K562 (cell line): ENCODE measurements at regions not wholly inside any gene's neighbourhood (a gene's known extent, or its start where the extent isn't known, plus 50 kb on each side); places are given as distances from the start of the nearest gene placed in this dataset.

Experiments used
- MTA3 ChIP-seq: fragments of 450-650 bp; formaldehyde crosslinking; IDR thresholded peaks from 2 replicates; pipeline ENCODE4 v1.6.1; 2017; ENCODE audit warnings: mild to moderate bottlenecking, borderline replicate concordance
- ZNF79 ChIP-seq: fragments of 250-450 bp; sonication (Bioruptor Pico); IDR thresholded peaks from 2 replicates; pipeline ENCODE4 v1.4.0; 2020; ENCODE audit warnings: low read depth, mild to moderate bottlenecking, moderate library complexity
- TF ChIP-seq, protein P1 (sequence below), 2 experiments: IDR thresholded peaks; 2 replicates each; pipeline ENCODE4 v1.6.1; 2012; ENCODE audit warnings: improper control_type of control experiment in 2 of 2, low read depth in 2 of 2, low read length in 2 of 2, borderline replicate concordance in 1 of 2
- TF ChIP-seq, protein P2 (sequence below): fragments of 200-600 bp; sonication (generic); IDR thresholded peaks from one replicate; pipeline ENCODE4 v1.6.1; 2012; ENCODE audit warnings: mild to moderate bottlenecking, low read depth, low read length, inconsistent platforms
- TF ChIP-seq, protein P3 (sequence below): fragments of 200-800 bp; sonication (Bioruptor generic); IDR thresholded peaks from 2 replicates; pipeline ENCODE4 v1.6.1; 2017; ENCODE audit warnings: missing genetic modification characterization, missing compliant biosample characterization

DNA sequence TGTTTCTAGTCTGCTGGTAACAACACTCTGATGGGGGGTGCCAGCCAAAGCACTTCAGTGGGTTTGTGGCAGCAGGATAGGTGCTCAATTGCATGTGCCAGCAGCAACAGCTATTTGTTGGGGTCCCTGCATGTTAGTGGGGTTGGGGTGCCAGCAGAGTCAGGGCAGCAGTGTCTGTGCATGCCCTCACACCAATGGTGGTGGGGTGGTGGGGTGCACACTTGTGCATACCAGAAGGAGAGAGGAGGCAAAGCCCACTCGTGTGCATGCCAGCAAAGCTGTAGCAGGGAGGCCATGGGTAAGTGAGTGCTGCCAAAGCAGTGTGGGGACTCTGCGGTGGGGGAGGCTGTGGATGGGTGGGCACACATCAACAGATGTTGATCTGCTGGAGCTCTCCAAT lies 232.2 kb downstream of the GABRG2 start (continued):
- TF ChIP-seq, protein P1, sequence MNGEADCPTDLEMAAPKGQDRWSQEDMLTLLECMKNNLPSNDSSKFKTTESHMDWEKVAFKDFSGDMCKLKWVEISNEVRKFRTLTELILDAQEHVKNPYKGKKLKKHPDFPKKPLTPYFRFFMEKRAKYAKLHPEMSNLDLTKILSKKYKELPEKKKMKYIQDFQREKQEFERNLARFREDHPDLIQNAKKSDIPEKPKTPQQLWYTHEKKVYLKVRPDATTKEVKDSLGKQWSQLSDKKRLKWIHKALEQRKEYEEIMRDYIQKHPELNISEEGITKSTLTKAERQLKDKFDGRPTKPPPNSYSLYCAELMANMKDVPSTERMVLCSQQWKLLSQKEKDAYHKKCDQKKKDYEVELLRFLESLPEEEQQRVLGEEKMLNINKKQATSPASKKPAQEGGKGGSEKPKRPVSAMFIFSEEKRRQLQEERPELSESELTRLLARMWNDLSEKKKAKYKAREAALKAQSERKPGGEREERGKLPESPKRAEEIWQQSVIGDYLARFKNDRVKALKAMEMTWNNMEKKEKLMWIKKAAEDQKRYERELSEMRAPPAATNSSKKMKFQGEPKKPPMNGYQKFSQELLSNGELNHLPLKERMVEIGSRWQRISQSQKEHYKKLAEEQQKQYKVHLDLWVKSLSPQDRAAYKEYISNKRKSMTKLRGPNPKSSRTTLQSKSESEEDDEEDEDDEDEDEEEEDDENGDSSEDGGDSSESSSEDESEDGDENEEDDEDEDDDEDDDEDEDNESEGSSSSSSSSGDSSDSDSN (IDR thresholded peaks at IDR 0.05; ENCODE audit: borderline replicate concordance in 1 of 2, low read depth in 2 of 2, low read length in 2 of 2) = no peak
- TF ChIP-seq, protein P2, sequence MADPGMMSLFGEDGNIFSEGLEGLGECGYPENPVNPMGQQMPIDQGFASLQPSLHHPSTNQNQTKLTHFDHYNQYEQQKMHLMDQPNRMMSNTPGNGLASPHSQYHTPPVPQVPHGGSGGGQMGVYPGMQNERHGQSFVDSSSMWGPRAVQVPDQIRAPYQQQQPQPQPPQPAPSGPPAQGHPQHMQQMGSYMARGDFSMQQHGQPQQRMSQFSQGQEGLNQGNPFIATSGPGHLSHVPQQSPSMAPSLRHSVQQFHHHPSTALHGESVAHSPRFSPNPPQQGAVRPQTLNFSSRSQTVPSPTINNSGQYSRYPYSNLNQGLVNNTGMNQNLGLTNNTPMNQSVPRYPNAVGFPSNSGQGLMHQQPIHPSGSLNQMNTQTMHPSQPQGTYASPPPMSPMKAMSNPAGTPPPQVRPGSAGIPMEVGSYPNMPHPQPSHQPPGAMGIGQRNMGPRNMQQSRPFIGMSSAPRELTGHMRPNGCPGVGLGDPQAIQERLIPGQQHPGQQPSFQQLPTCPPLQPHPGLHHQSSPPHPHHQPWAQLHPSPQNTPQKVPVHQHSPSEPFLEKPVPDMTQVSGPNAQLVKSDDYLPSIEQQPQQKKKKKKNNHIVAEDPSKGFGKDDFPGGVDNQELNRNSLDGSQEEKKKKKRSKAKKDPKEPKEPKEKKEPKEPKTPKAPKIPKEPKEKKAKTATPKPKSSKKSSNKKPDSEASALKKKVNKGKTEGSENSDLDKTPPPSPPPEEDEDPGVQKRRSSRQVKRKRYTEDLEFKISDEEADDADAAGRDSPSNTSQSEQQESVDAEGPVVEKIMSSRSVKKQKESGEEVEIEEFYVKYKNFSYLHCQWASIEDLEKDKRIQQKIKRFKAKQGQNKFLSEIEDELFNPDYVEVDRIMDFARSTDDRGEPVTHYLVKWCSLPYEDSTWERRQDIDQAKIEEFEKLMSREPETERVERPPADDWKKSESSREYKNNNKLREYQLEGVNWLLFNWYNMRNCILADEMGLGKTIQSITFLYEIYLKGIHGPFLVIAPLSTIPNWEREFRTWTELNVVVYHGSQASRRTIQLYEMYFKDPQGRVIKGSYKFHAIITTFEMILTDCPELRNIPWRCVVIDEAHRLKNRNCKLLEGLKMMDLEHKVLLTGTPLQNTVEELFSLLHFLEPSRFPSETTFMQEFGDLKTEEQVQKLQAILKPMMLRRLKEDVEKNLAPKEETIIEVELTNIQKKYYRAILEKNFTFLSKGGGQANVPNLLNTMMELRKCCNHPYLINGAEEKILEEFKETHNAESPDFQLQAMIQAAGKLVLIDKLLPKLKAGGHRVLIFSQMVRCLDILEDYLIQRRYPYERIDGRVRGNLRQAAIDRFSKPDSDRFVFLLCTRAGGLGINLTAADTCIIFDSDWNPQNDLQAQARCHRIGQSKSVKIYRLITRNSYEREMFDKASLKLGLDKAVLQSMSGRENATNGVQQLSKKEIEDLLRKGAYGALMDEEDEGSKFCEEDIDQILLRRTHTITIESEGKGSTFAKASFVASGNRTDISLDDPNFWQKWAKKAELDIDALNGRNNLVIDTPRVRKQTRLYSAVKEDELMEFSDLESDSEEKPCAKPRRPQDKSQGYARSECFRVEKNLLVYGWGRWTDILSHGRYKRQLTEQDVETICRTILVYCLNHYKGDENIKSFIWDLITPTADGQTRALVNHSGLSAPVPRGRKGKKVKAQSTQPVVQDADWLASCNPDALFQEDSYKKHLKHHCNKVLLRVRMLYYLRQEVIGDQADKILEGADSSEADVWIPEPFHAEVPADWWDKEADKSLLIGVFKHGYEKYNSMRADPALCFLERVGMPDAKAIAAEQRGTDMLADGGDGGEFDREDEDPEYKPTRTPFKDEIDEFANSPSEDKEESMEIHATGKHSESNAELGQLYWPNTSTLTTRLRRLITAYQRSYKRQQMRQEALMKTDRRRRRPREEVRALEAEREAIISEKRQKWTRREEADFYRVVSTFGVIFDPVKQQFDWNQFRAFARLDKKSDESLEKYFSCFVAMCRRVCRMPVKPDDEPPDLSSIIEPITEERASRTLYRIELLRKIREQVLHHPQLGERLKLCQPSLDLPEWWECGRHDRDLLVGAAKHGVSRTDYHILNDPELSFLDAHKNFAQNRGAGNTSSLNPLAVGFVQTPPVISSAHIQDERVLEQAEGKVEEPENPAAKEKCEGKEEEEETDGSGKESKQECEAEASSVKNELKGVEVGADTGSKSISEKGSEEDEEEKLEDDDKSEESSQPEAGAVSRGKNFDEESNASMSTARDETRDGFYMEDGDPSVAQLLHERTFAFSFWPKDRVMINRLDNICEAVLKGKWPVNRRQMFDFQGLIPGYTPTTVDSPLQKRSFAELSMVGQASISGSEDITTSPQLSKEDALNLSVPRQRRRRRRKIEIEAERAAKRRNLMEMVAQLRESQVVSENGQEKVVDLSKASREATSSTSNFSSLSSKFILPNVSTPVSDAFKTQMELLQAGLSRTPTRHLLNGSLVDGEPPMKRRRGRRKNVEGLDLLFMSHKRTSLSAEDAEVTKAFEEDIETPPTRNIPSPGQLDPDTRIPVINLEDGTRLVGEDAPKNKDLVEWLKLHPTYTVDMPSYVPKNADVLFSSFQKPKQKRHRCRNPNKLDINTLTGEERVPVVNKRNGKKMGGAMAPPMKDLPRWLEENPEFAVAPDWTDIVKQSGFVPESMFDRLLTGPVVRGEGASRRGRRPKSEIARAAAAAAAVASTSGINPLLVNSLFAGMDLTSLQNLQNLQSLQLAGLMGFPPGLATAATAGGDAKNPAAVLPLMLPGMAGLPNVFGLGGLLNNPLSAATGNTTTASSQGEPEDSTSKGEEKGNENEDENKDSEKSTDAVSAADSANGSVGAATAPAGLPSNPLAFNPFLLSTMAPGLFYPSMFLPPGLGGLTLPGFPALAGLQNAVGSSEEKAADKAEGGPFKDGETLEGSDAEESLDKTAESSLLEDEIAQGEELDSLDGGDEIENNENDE = no peak
- TF ChIP-seq ZNF79 (CRISPR knock-in tag) (no peak), MTA3 (no peak)
- TF ChIP-seq, protein P3, sequence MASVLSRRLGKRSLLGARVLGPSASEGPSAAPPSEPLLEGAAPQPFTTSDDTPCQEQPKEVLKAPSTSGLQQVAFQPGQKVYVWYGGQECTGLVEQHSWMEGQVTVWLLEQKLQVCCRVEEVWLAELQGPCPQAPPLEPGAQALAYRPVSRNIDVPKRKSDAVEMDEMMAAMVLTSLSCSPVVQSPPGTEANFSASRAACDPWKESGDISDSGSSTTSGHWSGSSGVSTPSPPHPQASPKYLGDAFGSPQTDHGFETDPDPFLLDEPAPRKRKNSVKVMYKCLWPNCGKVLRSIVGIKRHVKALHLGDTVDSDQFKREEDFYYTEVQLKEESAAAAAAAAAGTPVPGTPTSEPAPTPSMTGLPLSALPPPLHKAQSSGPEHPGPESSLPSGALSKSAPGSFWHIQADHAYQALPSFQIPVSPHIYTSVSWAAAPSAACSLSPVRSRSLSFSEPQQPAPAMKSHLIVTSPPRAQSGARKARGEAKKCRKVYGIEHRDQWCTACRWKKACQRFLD = no peak
- TF ChIP-seq, all 486 proteins: peak for 0
